ENCODE measurements at regions not wholly inside any gene's neighbourhood (a gene's known extent, or its start where the extent isn't known, plus 50 kb on each side); places are given as distances from the start of the nearest gene placed in this dataset.

DNA sequence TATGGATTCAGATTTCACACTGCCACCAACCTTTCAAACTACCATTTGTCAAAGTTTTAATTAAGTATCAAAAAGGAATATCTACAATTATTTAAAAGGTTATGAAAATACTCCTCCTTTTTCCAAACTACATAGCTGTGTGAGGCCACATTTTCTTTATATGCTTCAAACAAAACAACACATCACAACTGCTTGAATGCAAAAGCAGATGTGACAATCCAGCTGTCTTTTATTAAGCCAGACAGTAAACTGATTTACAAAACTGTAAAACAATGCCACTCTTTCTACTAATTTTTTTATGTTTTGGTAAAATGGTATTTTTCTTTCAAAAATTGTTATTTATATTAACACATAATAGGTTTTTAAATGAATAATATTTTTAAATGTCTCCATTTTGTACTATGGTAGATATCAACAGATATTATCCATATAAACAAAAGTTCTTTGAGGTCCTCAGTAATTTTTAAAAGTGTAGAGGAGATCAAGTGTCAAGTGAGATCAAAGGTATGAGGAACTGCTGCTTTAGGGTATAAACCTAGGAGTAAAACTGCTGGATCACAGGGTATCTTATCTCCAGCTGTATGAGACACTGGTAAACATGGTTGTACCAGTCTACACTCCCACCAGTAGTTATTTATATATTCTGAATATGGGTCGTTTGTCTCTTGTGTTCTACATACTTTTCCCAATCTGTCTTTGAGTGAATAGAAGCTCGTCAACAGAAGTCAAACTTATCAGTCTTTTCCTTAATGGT is 68.8 kb upstream of the SERTAD2 start:
- TF ChIP-seq, protein P1, sequence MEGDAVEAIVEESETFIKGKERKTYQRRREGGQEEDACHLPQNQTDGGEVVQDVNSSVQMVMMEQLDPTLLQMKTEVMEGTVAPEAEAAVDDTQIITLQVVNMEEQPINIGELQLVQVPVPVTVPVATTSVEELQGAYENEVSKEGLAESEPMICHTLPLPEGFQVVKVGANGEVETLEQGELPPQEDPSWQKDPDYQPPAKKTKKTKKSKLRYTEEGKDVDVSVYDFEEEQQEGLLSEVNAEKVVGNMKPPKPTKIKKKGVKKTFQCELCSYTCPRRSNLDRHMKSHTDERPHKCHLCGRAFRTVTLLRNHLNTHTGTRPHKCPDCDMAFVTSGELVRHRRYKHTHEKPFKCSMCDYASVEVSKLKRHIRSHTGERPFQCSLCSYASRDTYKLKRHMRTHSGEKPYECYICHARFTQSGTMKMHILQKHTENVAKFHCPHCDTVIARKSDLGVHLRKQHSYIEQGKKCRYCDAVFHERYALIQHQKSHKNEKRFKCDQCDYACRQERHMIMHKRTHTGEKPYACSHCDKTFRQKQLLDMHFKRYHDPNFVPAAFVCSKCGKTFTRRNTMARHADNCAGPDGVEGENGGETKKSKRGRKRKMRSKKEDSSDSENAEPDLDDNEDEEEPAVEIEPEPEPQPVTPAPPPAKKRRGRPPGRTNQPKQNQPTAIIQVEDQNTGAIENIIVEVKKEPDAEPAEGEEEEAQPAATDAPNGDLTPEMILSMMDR (conservative IDR thresholded peaks at IDR 0.05; ENCODE audit: low read depth, low read length): no peak
- TF ChIP-seq EZH2 (IDR thresholded peaks at IDR 0.05; ENCODE audit: borderline replicate concordance, low read depth, low read length, poor library complexity, severe bottlenecking): no peak

Measured in A673 (cell line).